ENCODE measurements at regions not wholly inside any gene's neighbourhood (a gene's known extent, or its start where the extent isn't known, plus 50 kb on each side); places are given as distances from the start of the nearest gene placed in this dataset.

- no peak overlapping the region for H3K4me3 ChIP-seq (replicated peaks in 1 of 3; ENCODE audit: insufficient read depth in 1 of 3, low read depth in 2 of 3, low read length in 3 of 3)
- DNase-seq (ENCODE audit: low spot score) (no peak), ATAC-seq (no peak), FAIRE-seq (no peak)
- CTCF ChIA-PET (ENCODE audit: low intra/inter-chr PET ratio, low total read pairs), result no interaction called here
- H3K27ac ChIP-seq (ENCODE audit: extremely low read length, insufficient read depth, low read length), result no peak overlapping the region
- TF ChIP-seq CREB1 (IDR thresholded peaks at IDR 0.05), result peak; percentile 32; the same call in 1 of the 2 replicates
- no peak for TF ChIP-seq CREB1 (CRISPR knock-in tag; IDR thresholded peaks at IDR 0.05)
- TF ChIP-seq HOXA7 (CRISPR knock-in tag; IDR thresholded peaks at IDR 0.05), result no peak
- H3K27me3 ChIP-seq (ENCODE audit: control insufficient read depth in 1 of 2, insufficient read depth in 2 of 2, low read length in 2 of 2), result no peaks in the 10 kb centered on the region
- 25% methylated on average over 3 of the region's 3 CpGs for WGBS (ENCODE audit: low lambda C conversion rate)
- H3K4me2 ChIP-seq (ENCODE audit: low read depth, low read length), result no peak overlapping the region
- BruUV-seq (replicated peaks), result no TSS peak
- POLR2A ChIA-PET, result no interaction called here
- H3K9me3 ChIP-seq (ENCODE audit: low read length), result no peaks in the 10 kb centered on the region
- H3K4me1 ChIP-seq (ENCODE audit: insufficient read depth, low read length), result no peaks in the 10 kb centered on the region
- H3K36me3 ChIP-seq (replicated peaks in 1 of 2; ENCODE audit: control insufficient read depth in 1 of 2, insufficient read depth in 2 of 2, low read length in 2 of 2), result no peaks in the 10 kb centered on the region
- intact Hi-C loops (cut with micrococcal nuclease; ENCODE audit: unreplicated experiment), result no loop called here
- in situ Hi-C loops (cut with HindIII; ENCODE audit: extremely low pct_ligation_motif_present, low pct_unique_long_range_greater_than_20kb), result no loop called here
- H2AFZ ChIP-seq (ENCODE audit: low read length), result no peak overlapping the region
- no peak overlapping the region for H3K9ac ChIP-seq (ENCODE audit: insufficient read depth, low read depth, low read length)
- no peaks in the 10 kb centered on the region for H3K79me2 ChIP-seq (ENCODE audit: insufficient read depth, low read length)
- no peaks in the 10 kb centered on the region for H4K20me1 ChIP-seq (ENCODE audit: insufficient read depth, low read length)
Measured at GRCh38 chr2:181354626-181355025, 102.6 kb upstream of the ITGA4 start.

- ATAC-seq (no peak), FAIRE-seq (no peak), DNase-seq (ENCODE audit: low spot score) (no peak)
- Histone ChIP-seq H3K4me1 (ENCODE audit: insufficient read depth, low read length) (no peaks in the 10 kb centered on the region), H3K9ac (ENCODE audit: insufficient read depth, low read depth, low read length) (no peak overlapping the region), H3K4me2 (ENCODE audit: low read depth, low read length) (no peak overlapping the region), H2AFZ (ENCODE audit: low read length) (no peak overlapping the region), H3K27me3 (ENCODE audit: control insufficient read depth in 1 of 2, insufficient read depth in 2 of 2, low read length in 2 of 2) (no peaks in the 10 kb centered on the region), H3K9me3 (ENCODE audit: low read length) (no peaks in the 10 kb centered on the region), H4K20me1 (ENCODE audit: insufficient read depth, low read length) (no peaks in the 10 kb centered on the region), H3K4me3 (replicated peaks in 1 of 3; ENCODE audit: insufficient read depth in 1 of 3, low read depth in 2 of 3, low read length in 3 of 3) (no peak overlapping the region), H3K79me2 (ENCODE audit: insufficient read depth, low read length) (no peaks in the 10 kb centered on the region), H3K36me3 (replicated peaks in 1 of 2; ENCODE audit: control insufficient read depth in 1 of 2, insufficient read depth in 2 of 2, low read length in 2 of 2) (no peaks in the 10 kb centered on the region), H3K27ac (ENCODE audit: extremely low read length, insufficient read depth, low read length) (no peak overlapping the region)
- no peak for TF ChIP-seq ADNP (CRISPR knock-in tag; IDR thresholded peaks at IDR 0.05)
- no peak for TF ChIP-seq ZNF83 (CRISPR knock-in tag; IDR thresholded peaks at IDR 0.05; ENCODE audit: borderline replicate concordance)
- in situ Hi-C loops (cut with HindIII; ENCODE audit: extremely low pct_ligation_motif_present, low pct_unique_long_range_greater_than_20kb) (no loop called here), intact Hi-C loops (cut with micrococcal nuclease; ENCODE audit: unreplicated experiment) (no loop called here)
- 0% methylated on average over 1 of the region's 1 CpG for WGBS (ENCODE audit: low lambda C conversion rate)
- CTCF ChIA-PET (ENCODE audit: low intra/inter-chr PET ratio, low total read pairs), result no interaction called here
- POLR2A ChIA-PET, result no interaction called here
- no TSS peak for BruUV-seq (replicated peaks)
Measured at GRCh38 chr2:181356526-181357130, 100.6 kb upstream of the ITGA4 start.

Measured in HepG2 (cell line).